H1 (cell line): ENCODE measurements at regions not wholly inside any gene's neighbourhood (a gene's known extent, or its start where the extent isn't known, plus 50 kb on each side); places are given as distances from the start of the nearest gene placed in this dataset.
A peak's percentile ranks its signal among the peaks of the same experiment; 100 is the strongest.

Source experiments
- CTCF ChIA-PET: fragments of 300-600 bp; sonication (Branson Sonifier 250); formaldehyde crosslinking; loops from one replicate; lab custom pipeline; 2021; ENCODE audit not compliant: partially characterized antibody; lab: Charles Lee
- POLR2A ChIA-PET: fragments of 300-600 bp; sonication (Branson Sonifier 250); formaldehyde crosslinking; loops from one replicate; lab custom pipeline; 2021; ENCODE audit warnings: inconsistent platforms; ENCODE audit not compliant: partially characterized antibody; lab: Charles Lee
- DNase-seq, 2 experiments: peaks; one replicate each; pipeline versions ENCODE4 v3.0.0 to v3.0.0-alpha.2; 2010 to 2022; ENCODE audit warnings: low spot score in 2 of 2, low read depth in 1 of 2, mixed read lengths in 1 of 2
- FAIRE-seq: peaks from 2 replicates; lab custom pipeline; 2011; peaks lifted over from hg19 to GRCh38; lab: Jason Lieb, UNC
- H2AFZ ChIP-seq: 2 replicates; pipeline ENCODE4 v1.8.1; 2012; ENCODE audit warnings: low read length, inconsistent platforms
- H2AK5ac ChIP-seq: 2 replicates; pipeline ENCODE4 v1.6.1; 2013; ENCODE audit warnings: low read depth, low read length
- H2BK120ac ChIP-seq: replicated peaks from 2 replicates; pipeline ENCODE3; 2013; ENCODE audit warnings: low read depth, low read length, inconsistent platforms
- H2BK12ac ChIP-seq: 2 replicates; pipeline ENCODE4 v1.6.1; 2013; ENCODE audit warnings: low read depth, low read length
- H2BK15ac ChIP-seq: 2 replicates; pipeline ENCODE4 v1.6.1; 2013; ENCODE audit warnings: low read length
- H2BK20ac ChIP-seq: 2 replicates; pipeline ENCODE4 v1.6.1; 2013; ENCODE audit warnings: low read length
- H2BK5ac ChIP-seq: 2 replicates; pipeline ENCODE4 v1.6.1; 2013; ENCODE audit warnings: low read depth, low read length
- H3K14ac ChIP-seq: 2 replicates; pipeline ENCODE4 v1.6.1; 2013; ENCODE audit warnings: inconsistent platforms; ENCODE audit not compliant: insufficient read length
- H3K18ac ChIP-seq: 2 replicates; pipeline ENCODE4 v1.6.1; 2013; ENCODE audit warnings: low read length; ENCODE audit errors: extremely low read depth
- H3K23ac ChIP-seq: 2 replicates; pipeline ENCODE4 v1.6.1; 2013; ENCODE audit warnings: inconsistent platforms; ENCODE audit not compliant: insufficient read length
- H3K23me2 ChIP-seq: 2 replicates; pipeline ENCODE4 v1.6.1; 2013; ENCODE audit warnings: low read depth, low read length
- H3K27ac ChIP-seq: 2 replicates; pipeline ENCODE4 v1.6.1; 2011; ENCODE audit warnings: low read depth, low read length, inconsistent platforms
- H3K27me3 ChIP-seq, 4 experiments: replicated peaks in 1 of 4; 1 replicate in 1 of 4; 2 replicates in 3 of 4; pipeline versions ENCODE4 v1.6.1 to v1.8.1; 2011 to 2013; ENCODE audit warnings: low read length in 3 of 4, mild to moderate bottlenecking in 3 of 4, inconsistent platforms in 2 of 4, mixed read lengths in 2 of 4, moderate library complexity in 1 of 4; ENCODE audit not compliant: control insufficient read depth in 3 of 4, insufficient read depth in 3 of 4; ENCODE audit errors: extremely low read depth in 1 of 4
- H3K36me3 ChIP-seq, 4 experiments: 2 replicates each; pipeline versions ENCODE4 v1.6.1 to v1.8.1; 2011 to 2013; ENCODE audit warnings: mild to moderate bottlenecking in 4 of 4, low read length in 3 of 4, moderate library complexity in 2 of 4, control low read depth in 1 of 4, inconsistent platforms in 1 of 4; ENCODE audit not compliant: insufficient read depth in 4 of 4, control insufficient read depth in 2 of 4
- H3K4ac ChIP-seq: replicated peaks from 2 replicates; pipeline ENCODE3; 2013; ENCODE audit warnings: low read length, low read depth, mixed read lengths, inconsistent platforms; ENCODE audit not compliant: insufficient read length
- H3K4me1 ChIP-seq, 4 experiments: replicated peaks in 1 of 4; 1 replicate in 1 of 4; 2 replicates in 3 of 4; pipeline versions ENCODE4 v1.6.1 to v1.8.1; 2011 to 2013; ENCODE audit warnings: low read length in 3 of 4, inconsistent platforms in 2 of 4, mixed read lengths in 1 of 4; ENCODE audit not compliant: insufficient read depth in 4 of 4, control insufficient read depth in 3 of 4
- H3K4me2 ChIP-seq, 2 experiments: 2 replicates each; pipeline versions ENCODE4 v1.6.1 to v1.8.1; 2011 to 2013; ENCODE audit warnings: low read depth in 2 of 2, low read length in 2 of 2, control low read depth in 1 of 2, inconsistent platforms in 1 of 2, mild to moderate bottlenecking in 1 of 2; ENCODE audit not compliant: insufficient read depth in 1 of 2
- H3K4me3 ChIP-seq, 4 experiments: fragments of 200-600, 300-600 bp in 1 of 4; sonication (generic), shearing (Covaris generic), sonication (Bioruptor Twin) in 1 of 4; 2 replicates each; pipeline versions ENCODE4 v1.5.1 to v1.8.1; 2011 to 2016; ENCODE audit warnings: low read length in 4 of 4, low read depth in 3 of 4, control low read depth in 2 of 4, inconsistent platforms in 2 of 4, mild to moderate bottlenecking in 2 of 4, mixed read lengths in 1 of 4, moderate library complexity in 1 of 4; ENCODE audit not compliant: insufficient read depth in 2 of 4; ENCODE audit errors: extremely low read depth in 1 of 4
- H3K56ac ChIP-seq: replicated peaks from 2 replicates; pipeline ENCODE3; 2013; ENCODE audit warnings: low read depth, mild to moderate bottlenecking, mixed read lengths, low read length, inconsistent platforms; ENCODE audit not compliant: insufficient read length
- H3K79me1 ChIP-seq: 2 replicates; pipeline ENCODE4 v1.6.1; 2013; ENCODE audit warnings: low read depth, low read length, control low read depth
- H3K79me2 ChIP-seq, 2 experiments: 2 replicates each; pipeline versions ENCODE4 v1.6.1 to v1.8.1; 2012 to 2013; ENCODE audit warnings: low read length in 2 of 2, mild to moderate bottlenecking in 2 of 2, inconsistent platforms in 1 of 2; ENCODE audit not compliant: insufficient read depth in 2 of 2, control insufficient read depth in 1 of 2
- H3K9ac ChIP-seq, 4 experiments: replicated peaks in 1 of 4; 1 replicate in 1 of 4; 2 replicates in 3 of 4; pipeline versions ENCODE4 v1.6.1 to v1.8.1; 2011 to 2013; ENCODE audit warnings: low read depth in 3 of 4, low read length in 3 of 4, control low read depth in 2 of 4, mild to moderate bottlenecking in 2 of 4, moderate library complexity in 2 of 4, inconsistent platforms in 1 of 4; ENCODE audit errors: extremely low read depth in 1 of 4
- H3K9me3 ChIP-seq, 2 experiments: 2 replicates each; pipeline versions ENCODE4 v1.6.1 to v1.8.1; 2012 to 2013; ENCODE audit warnings: mild to moderate bottlenecking in 2 of 2, moderate library complexity in 2 of 2, control low read depth in 1 of 2, inconsistent platforms in 1 of 2, low read depth in 1 of 2, low read length in 1 of 2, mixed read lengths in 1 of 2; ENCODE audit not compliant: insufficient read depth in 2 of 2
- H4K20me1 ChIP-seq, 2 experiments: replicated peaks in 1 of 2; 2 replicates each; pipeline versions ENCODE3 to v1.8.1; 2011 to 2013; ENCODE audit warnings: inconsistent platforms in 2 of 2, low read length in 2 of 2, mild to moderate bottlenecking in 1 of 2; ENCODE audit not compliant: insufficient read depth in 2 of 2, control insufficient read depth in 1 of 2
- H4K5ac ChIP-seq: 2 replicates; pipeline ENCODE4 v1.6.1; 2013; ENCODE audit warnings: low read length, low read depth, mixed read lengths, inconsistent platforms; ENCODE audit not compliant: insufficient read length
- H4K8ac ChIP-seq: 2 replicates; pipeline ENCODE4 v1.8.0; 2013; ENCODE audit warnings: mild to moderate bottlenecking, moderate library complexity, low read length, inconsistent platforms; ENCODE audit not compliant: insufficient read depth; ENCODE audit errors: extremely low read depth
- H4K91ac ChIP-seq: replicated peaks from 2 replicates; pipeline ENCODE3; 2013; ENCODE audit warnings: low read length, mixed read lengths, inconsistent platforms; ENCODE audit not compliant: insufficient read length
- CHD2 ChIP-seq: IDR thresholded peaks from 2 replicates; pipeline ENCODE4 v1.6.1; 2012; ENCODE audit warnings: low read length, improper control_type of control experiment
- GABPA ChIP-seq: IDR thresholded peaks from 2 replicates; pipeline ENCODE4 v1.6.1; 2011; ENCODE audit warnings: mild to moderate bottlenecking, low read length, moderate library complexity, borderline replicate concordance; ENCODE audit not compliant: insufficient read depth
- GTF2F1 ChIP-seq: IDR thresholded peaks from 2 replicates; pipeline ENCODE4 v1.6.1; 2012; ENCODE audit warnings: low read depth, low read length, improper control_type of control experiment, borderline replicate concordance
- HDAC2 ChIP-seq, 2 experiments: fragments of 300-600 bp in 1 of 2; sonication (generic) in 1 of 2; IDR thresholded peaks; 2 replicates each; pipeline ENCODE4 v1.6.1; 2011 to 2012; ENCODE audit warnings: low read depth in 2 of 2, low read length in 2 of 2, mild to moderate bottlenecking in 2 of 2, moderate library complexity in 2 of 2, borderline replicate concordance in 1 of 2, inconsistent platforms in 1 of 2
- JUN ChIP-seq: IDR thresholded peaks from 2 replicates; pipeline ENCODE4 v1.6.1; 2011; ENCODE audit warnings: low read depth, mild to moderate bottlenecking, improper control_type of control experiment, low read length
- RNF2 ChIP-seq: fragments of 200-900, 300-1000 bp; sonication (generic); IDR thresholded peaks from 2 replicates; pipeline ENCODE4 v1.7.1; 2016; ENCODE audit warnings: borderline replicate concordance, low read depth, mild to moderate bottlenecking, antibody characterized with exemption, low read length; ENCODE audit not compliant: poor library complexity, severe bottlenecking; ENCODE audit errors: missing control alignments
- TCF12 ChIP-seq: IDR thresholded peaks from 2 replicates; pipeline ENCODE4 v1.6.1; 2011; ENCODE audit warnings: low read depth, mild to moderate bottlenecking, low read length
- ZNF274 ChIP-seq: IDR thresholded peaks from 2 replicates; pipeline ENCODE4 v1.7.0; 2012; ENCODE audit warnings: low read length, borderline replicate concordance; ENCODE audit errors: extremely low read depth
- WGBS, 2 experiments: shearing (Covaris generic) in 1 of 2; methylation state at CpG; one replicate each; pipeline versions ENCODE4 v1.1.6 to v1.1.7; 2013 to 2015; ENCODE audit warnings: low lambda C conversion rate in 2 of 2, mixed read lengths in 2 of 2, inconsistent platforms in 1 of 2, low coverage in 1 of 2, missing lambda C conversion rate in 1 of 2; ENCODE audit not compliant: insufficient replicate concordance in 2 of 2, insufficient coverage in 1 of 2, insufficient read length in 1 of 2; ENCODE audit errors: extremely low coverage in 1 of 2, missing lambda C conversion rate in 1 of 2; 5-methylcytosine and 5-hydroxymethylcytosine counted together

DNA sequence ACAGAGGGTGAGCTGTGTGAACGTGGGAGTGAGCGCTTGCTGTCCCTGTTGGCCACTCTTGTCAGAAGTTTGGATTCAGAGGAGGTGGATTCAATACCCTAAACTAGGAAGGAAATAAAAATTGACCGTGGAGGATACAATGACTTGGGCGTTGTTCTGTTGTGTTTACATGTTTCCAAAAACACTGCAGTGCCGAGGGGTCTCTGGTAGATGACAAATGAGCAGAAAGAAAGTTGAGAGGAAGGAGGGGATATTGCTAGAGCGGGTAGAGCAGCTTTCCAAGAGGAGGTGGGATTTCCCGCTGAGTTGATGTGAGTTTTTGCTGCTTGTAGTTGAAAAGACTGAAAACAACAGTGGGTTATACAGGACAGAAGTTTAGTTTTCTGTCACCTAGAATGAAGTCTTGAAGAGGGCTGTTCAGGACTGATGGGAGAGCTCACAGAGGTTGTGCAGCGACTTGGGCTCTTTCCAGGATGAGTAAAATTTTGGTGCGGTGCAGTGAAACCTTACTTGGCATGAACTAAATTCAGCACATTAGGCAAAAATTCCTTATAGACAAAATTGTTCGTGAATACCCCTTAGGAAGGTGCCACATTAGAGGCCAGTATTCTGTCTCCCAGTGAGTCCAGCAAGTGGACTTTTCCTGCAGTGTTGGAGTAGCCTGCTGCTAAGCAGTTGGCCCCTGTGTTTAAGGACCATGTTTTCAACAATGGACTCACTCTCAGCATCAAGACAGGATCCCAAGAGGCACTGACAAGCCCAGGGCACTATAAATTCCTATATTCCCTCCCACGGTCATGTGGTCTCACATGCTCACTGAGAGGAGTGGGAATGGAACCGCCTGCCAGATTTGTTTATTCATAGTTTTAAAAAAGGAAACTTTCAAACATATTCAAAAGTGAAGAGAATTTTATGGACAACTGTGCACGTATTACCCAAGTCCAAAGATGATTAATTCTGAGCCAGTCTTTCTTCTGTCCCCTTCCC, 435.0 kb upstream of the C2CD4B start:
- FAIRE-seq (peak; percentile 36), DNase-seq (no peak)
- Histone ChIP-seq H2BK15ac (no peak overlapping the region), H4K20me1 (no peaks in the 10 kb centered on the region), H2BK5ac (no peak overlapping the region), H2BK20ac (no peak overlapping the region), H3K79me1 (peaks cover 3% of the 10 kb centered on the region; the same call in 1 of the 2 replicates), H2BK12ac (no peak overlapping the region), H3K4me2 (no peak overlapping the region), H3K18ac (no peak overlapping the region), H3K14ac (no peak overlapping the region), H3K9me3 (no peaks in the 10 kb centered on the region), H3K9ac (no peak overlapping the region), H3K4ac (no peak overlapping the region), H2AK5ac (no peak overlapping the region), H3K27me3 (no peaks in the 10 kb centered on the region), H4K91ac (no peak overlapping the region), H3K27ac (no peak overlapping the region), H2BK120ac (no peak overlapping the region), H3K56ac (no peak overlapping the region), H3K23ac (no peak overlapping the region), H3K23me2 (no peaks in the 10 kb centered on the region), H3K79me2 (no peaks in the 10 kb centered on the region), H3K4me1 (peaks cover 2 to 5% (median 3%) of the 10 kb centered on the region in 4 experiments; a peak in 2 of 7 replicates), H3K36me3 (no peaks in the 10 kb centered on the region), H4K5ac (no peak overlapping the region), H4K8ac (no peak overlapping the region), H3K4me3 (no peak overlapping the region), H2AFZ (no peak overlapping the region)
- ChIA-PET CTCF (interaction anchor here (0.6 kb wide), 1 partner anchor 25 kb away, joined by 3 read pairs; no protein-coding TSS in a partner anchor), POLR2A (no interaction called here)
- 81% methylated on average over 13 of the region's 13 CpGs; no CpG with 5 or more reads in 1 of the 2 experiments for WGBS, 2 experiments
- TF ChIP-seq GTF2F1: no peak
- no peak for TF ChIP-seq JUN
- no peak for TF ChIP-seq HDAC2 (IDR thresholded peaks at IDR 0.05; ENCODE audit: borderline replicate concordance in 1 of 2, low read depth in 2 of 2, low read length in 2 of 2)
- no peak for TF ChIP-seq ZNF274
- no peak for TF ChIP-seq RNF2
- TF ChIP-seq CHD2: no peak
- TF ChIP-seq TCF12: no peak
- TF ChIP-seq GABPA: no peak
